HS-5 (cell line): ENCODE measurements at regions not wholly inside any gene's neighbourhood (a gene's known extent, or its start where the extent isn't known, plus 50 kb on each side); places are given as distances from the start of the nearest gene placed in this dataset.
A peak's percentile ranks its signal among the peaks of the same experiment; 100 is the strongest.

ENCODE experiments used
- DNase-seq: peaks from one replicate; pipeline ENCODE4 v3.0.0-alpha.2; 2012; ENCODE audit warnings: low read depth

GRCh38 chrX:20519146-20519545 lies 252.4 kb upstream of the RPS6KA3 start:
- DNase-seq, result no peak

- no peak for DNase-seq
Observed at GRCh38 chrX:20517565-20517964, 250.9 kb upstream of the RPS6KA3 start.

GRCh38 chrX:20515841-20516461 lies 249.2 kb upstream of the RPS6KA3 start:
- DNase-seq, result peak; percentile 77

- peak; percentile 61 for DNase-seq
Observed at GRCh38 chrX:20514358-20514757, 247.6 kb upstream of the RPS6KA3 start.

GRCh38 chrX:20513185-20513584 lies 246.5 kb upstream of the RPS6KA3 start:
- no peak for DNase-seq

- no peak for DNase-seq
Observed at GRCh38 chrX:20511792-20512191, 245.1 kb upstream of the RPS6KA3 start.

GRCh38 chrX:20507901-20508620 lies 241.4 kb upstream of the RPS6KA3 start:
- DNase-seq, result no peak

- DNase-seq, result no peak
Observed at GRCh38 chrX:20506739-20507138, 240.0 kb upstream of the RPS6KA3 start.

GRCh38 chrX:20500949-20501348 lies 234.2 kb upstream of the RPS6KA3 start:
- no peak for DNase-seq

- DNase-seq, result no peak
Observed at GRCh38 chrX:20500171-20500865, 233.6 kb upstream of the RPS6KA3 start.

- DNase-seq, result no peak
Observed at GRCh38 chrX:20499763-20500162, 233.1 kb upstream of the RPS6KA3 start.

- no peak for DNase-seq
Observed at GRCh38 chrX:20498851-20499635, 232.3 kb upstream of the RPS6KA3 start.

- no peak for DNase-seq
Observed at GRCh38 chrX:20495575-20495974, 228.9 kb upstream of the RPS6KA3 start.

- no peak for DNase-seq
Observed at GRCh38 chrX:20488473-20488872, 221.8 kb upstream of the RPS6KA3 start.

GRCh38 chrX:20487227-20487626 lies 220.5 kb upstream of the RPS6KA3 start:
- peak; percentile 44 for DNase-seq

GRCh38 chrX:20481632-20482031 lies 214.9 kb upstream of the RPS6KA3 start:
- DNase-seq, result no peak

GRCh38 chrX:20479896-20480295 lies 213.2 kb upstream of the RPS6KA3 start:
- no peak for DNase-seq

- no peak for DNase-seq
Observed at GRCh38 chrX:20479048-20479447, 212.3 kb upstream of the RPS6KA3 start.

GRCh38 chrX:20477836-20478524 lies 211.3 kb upstream of the RPS6KA3 start:
- DNase-seq, result no peak

GRCh38 chrX:20477219-20477618 lies 210.5 kb upstream of the RPS6KA3 start:
- no peak for DNase-seq

- DNase-seq, result no peak
Observed at GRCh38 chrX:20472620-20473258, 206.0 kb upstream of the RPS6KA3 start.
